ENCODE measurements at regions not wholly inside any gene's neighbourhood (a gene's known extent, or its start where the extent isn't known, plus 50 kb on each side); places are given as distances from the start of the nearest gene placed in this dataset.

- TF ChIP-seq POLR2AphosphoS5 (IDR thresholded peaks at IDR 0.05; ENCODE audit: low read depth, low read length): no peak
- TF ChIP-seq TAF1 (IDR thresholded peaks at IDR 0.05; ENCODE audit: borderline replicate concordance, insufficient read depth, low read length): no peak
- TF ChIP-seq FOXP2 (optimal IDR thresholded peaks at IDR 0.05; ENCODE audit: borderline replicate concordance, extremely low read depth, extremely low read length, insufficient read depth): no peak
- TF ChIP-seq SIN3A (IDR thresholded peaks at IDR 0.05; ENCODE audit: borderline replicate concordance, insufficient read depth, low read length): no peak
- no peak for TF ChIP-seq REST (IDR thresholded peaks at IDR 0.05; ENCODE audit: insufficient read depth in 1 of 2, low read depth in 2 of 2, low read length in 2 of 2)
Observed at GRCh38 chr13:44287958-44288357, 85.7 kb upstream of the SERP2 start.

Data from PFSK-1 (cell line).